ENCODE measurements at regions not wholly inside any gene's neighbourhood (a gene's known extent, or its start where the extent isn't known, plus 50 kb on each side); places are given as distances from the start of the nearest gene placed in this dataset.

GRCh38 chr9:30584559-30584958, 1799.9 kb upstream of the ACO1 start:
- Histone ChIP-seq H3K36me3 (ENCODE audit: control insufficient read depth in 2 of 2, extremely low read depth in 1 of 2, insufficient read depth in 2 of 2, low read length in 2 of 2) (no peaks in the 10 kb centered on the region), H3K4me3 (ENCODE audit: control insufficient read depth in 2 of 3, extremely low read depth in 1 of 3, insufficient read depth in 2 of 3, low read depth in 1 of 3, low read length in 3 of 3) (no peak overlapping the region), H3K9me1 (ENCODE audit: control insufficient read depth, extremely low read depth, insufficient read depth, low read length) (no peaks in the 10 kb centered on the region), H3K27ac (ENCODE audit: control insufficient read depth, insufficient read depth, low read length) (no peak overlapping the region), H3K79me2 (ENCODE audit: control insufficient read depth, insufficient read depth, low read length) (no peaks in the 10 kb centered on the region), H3K9me3 (ENCODE audit: control insufficient read depth, low read depth, low read length) (no peaks in the 10 kb centered on the region), H3K4me1 (ENCODE audit: control insufficient read depth, extremely low read depth, insufficient read depth, low read length) (no peaks in the 10 kb centered on the region), H4K20me1 (ENCODE audit: control insufficient read depth, extremely low read depth, insufficient read depth, low read length) (no peaks in the 10 kb centered on the region), H2AFZ (ENCODE audit: control insufficient read depth, low read length) (no peak overlapping the region), H3K4me2 (ENCODE audit: control insufficient read depth, extremely low read depth, insufficient read depth, low read depth, low read length) (no peak overlapping the region), H3K9ac (ENCODE audit: control insufficient read depth, extremely low read depth, insufficient read depth, low read length) (no peak overlapping the region), H3K27me3 (ENCODE audit: control insufficient read depth, extremely low read depth, insufficient read depth, low read length) (no peaks in the 10 kb centered on the region)
- FAIRE-seq (no peak), DNase-seq (ENCODE audit: low read depth, low spot score) (no peak)
- TF ChIP-seq CTCF (optimal IDR thresholded peaks at IDR 0.05 in 1 of 3, IDR thresholded peaks at IDR 0.05 in 1 of 3, conservative IDR thresholded peaks at IDR 0.05 in 1 of 3; ENCODE audit: extremely low read depth in 1 of 3, insufficient read depth in 2 of 3, low read length in 3 of 3): no peak
- no peak for TF ChIP-seq EZH2 (IDR thresholded peaks at IDR 0.05; ENCODE audit: low read length)
- dilution Hi-C loops (cut with MboI; ENCODE audit: extremely low pct_ligation_motif_present, low sequenced_read_pairs): no loop called here

GRCh38 chr9:30591461-30591860, 1793.0 kb upstream of the ACO1 start:
- Histone ChIP-seq H3K9ac (ENCODE audit: control insufficient read depth, extremely low read depth, insufficient read depth, low read length) (no peak overlapping the region), H2AFZ (ENCODE audit: control insufficient read depth, low read length) (no peak overlapping the region), H3K36me3 (ENCODE audit: control insufficient read depth in 2 of 2, extremely low read depth in 1 of 2, insufficient read depth in 2 of 2, low read length in 2 of 2) (no peaks in the 10 kb centered on the region), H3K27me3 (ENCODE audit: control insufficient read depth, extremely low read depth, insufficient read depth, low read length) (no peaks in the 10 kb centered on the region), H3K4me1 (ENCODE audit: control insufficient read depth, extremely low read depth, insufficient read depth, low read length) (no peaks in the 10 kb centered on the region), H4K20me1 (ENCODE audit: control insufficient read depth, extremely low read depth, insufficient read depth, low read length) (no peaks in the 10 kb centered on the region), H3K4me2 (ENCODE audit: control insufficient read depth, extremely low read depth, insufficient read depth, low read depth, low read length) (no peak overlapping the region), H3K9me3 (ENCODE audit: control insufficient read depth, low read depth, low read length) (no peaks in the 10 kb centered on the region), H3K27ac (ENCODE audit: control insufficient read depth, insufficient read depth, low read length) (no peak overlapping the region), H3K9me1 (ENCODE audit: control insufficient read depth, extremely low read depth, insufficient read depth, low read length) (no peaks in the 10 kb centered on the region), H3K79me2 (ENCODE audit: control insufficient read depth, insufficient read depth, low read length) (no peaks in the 10 kb centered on the region), H3K4me3 (ENCODE audit: control insufficient read depth in 2 of 3, extremely low read depth in 1 of 3, insufficient read depth in 2 of 3, low read depth in 1 of 3, low read length in 3 of 3) (no peak overlapping the region)
- FAIRE-seq (no peak), DNase-seq (ENCODE audit: low read depth, low spot score) (no peak)
- no peak for TF ChIP-seq EZH2 (IDR thresholded peaks at IDR 0.05; ENCODE audit: low read length)
- TF ChIP-seq CTCF (optimal IDR thresholded peaks at IDR 0.05 in 1 of 3, IDR thresholded peaks at IDR 0.05 in 1 of 3, conservative IDR thresholded peaks at IDR 0.05 in 1 of 3; ENCODE audit: extremely low read depth in 1 of 3, insufficient read depth in 2 of 3, low read length in 3 of 3): no peak
- dilution Hi-C loops (cut with MboI; ENCODE audit: extremely low pct_ligation_motif_present, low sequenced_read_pairs): no loop called here

All from keratinocyte (primary cell).